ENCODE measurements at regions not wholly inside any gene's neighbourhood (a gene's known extent, or its start where the extent isn't known, plus 50 kb on each side); places are given as distances from the start of the nearest gene placed in this dataset.

DNA sequence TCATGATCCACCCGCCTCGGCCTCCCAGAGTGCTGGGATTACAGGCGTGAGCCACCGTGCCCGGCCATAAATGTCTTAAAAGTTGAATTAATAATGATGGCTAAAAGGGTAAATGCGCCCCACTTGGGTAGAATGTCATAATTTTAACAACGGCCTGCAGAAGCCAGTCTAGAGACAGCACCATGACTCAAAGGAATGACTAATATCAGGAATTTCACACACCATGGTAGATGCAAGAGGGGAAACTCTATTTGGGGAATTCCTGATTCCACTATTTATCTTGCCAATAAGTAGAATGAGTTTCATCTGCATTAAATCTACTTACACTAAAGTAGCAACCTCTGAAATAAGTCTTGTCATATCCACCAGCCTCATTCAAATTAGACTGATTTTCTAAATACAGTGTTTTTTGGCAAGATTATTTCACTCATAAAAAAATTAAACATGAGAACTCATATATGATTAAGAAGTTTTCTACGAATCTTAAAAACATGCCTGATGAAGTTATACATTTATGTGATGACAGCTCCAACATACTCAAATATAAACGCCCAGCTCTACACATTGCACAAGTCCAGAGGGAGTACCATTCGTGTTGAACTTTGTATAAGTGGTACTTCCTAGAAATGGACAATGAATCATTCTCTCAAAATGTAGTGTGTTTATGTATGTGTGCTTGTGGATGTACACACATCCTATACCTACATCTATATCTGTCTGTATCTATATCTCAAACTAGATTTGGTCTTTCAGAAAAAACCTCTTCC lies 309.7 kb downstream of the IRS1 start:
- DNase-seq (ENCODE audit: low spot score) = no peak
- H3K4me1 ChIP-seq (ENCODE audit: control insufficient read depth in 4 of 4, insufficient read depth in 4 of 4, low read length in 3 of 4) = no peaks in the 10 kb centered on the region
- TF ChIP-seq, protein P1, sequence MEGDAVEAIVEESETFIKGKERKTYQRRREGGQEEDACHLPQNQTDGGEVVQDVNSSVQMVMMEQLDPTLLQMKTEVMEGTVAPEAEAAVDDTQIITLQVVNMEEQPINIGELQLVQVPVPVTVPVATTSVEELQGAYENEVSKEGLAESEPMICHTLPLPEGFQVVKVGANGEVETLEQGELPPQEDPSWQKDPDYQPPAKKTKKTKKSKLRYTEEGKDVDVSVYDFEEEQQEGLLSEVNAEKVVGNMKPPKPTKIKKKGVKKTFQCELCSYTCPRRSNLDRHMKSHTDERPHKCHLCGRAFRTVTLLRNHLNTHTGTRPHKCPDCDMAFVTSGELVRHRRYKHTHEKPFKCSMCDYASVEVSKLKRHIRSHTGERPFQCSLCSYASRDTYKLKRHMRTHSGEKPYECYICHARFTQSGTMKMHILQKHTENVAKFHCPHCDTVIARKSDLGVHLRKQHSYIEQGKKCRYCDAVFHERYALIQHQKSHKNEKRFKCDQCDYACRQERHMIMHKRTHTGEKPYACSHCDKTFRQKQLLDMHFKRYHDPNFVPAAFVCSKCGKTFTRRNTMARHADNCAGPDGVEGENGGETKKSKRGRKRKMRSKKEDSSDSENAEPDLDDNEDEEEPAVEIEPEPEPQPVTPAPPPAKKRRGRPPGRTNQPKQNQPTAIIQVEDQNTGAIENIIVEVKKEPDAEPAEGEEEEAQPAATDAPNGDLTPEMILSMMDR (IDR thresholded peaks at IDR 0.05; ENCODE audit: low read depth, low read length, missing input control) = no peak
- TF ChIP-seq, protein P2, sequence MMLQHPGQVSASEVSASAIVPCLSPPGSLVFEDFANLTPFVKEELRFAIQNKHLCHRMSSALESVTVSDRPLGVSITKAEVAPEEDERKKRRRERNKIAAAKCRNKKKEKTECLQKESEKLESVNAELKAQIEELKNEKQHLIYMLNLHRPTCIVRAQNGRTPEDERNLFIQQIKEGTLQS (IDR thresholded peaks at IDR 0.05) = no peak
- TF ChIP-seq FOXA1 (IDR thresholded peaks at IDR 0.05) = no peak
- no peak for TF ChIP-seq JUND (IDR thresholded peaks at IDR 0.05)
- TF ChIP-seq FOXA2 (IDR thresholded peaks at IDR 0.05) = no peak
- TF ChIP-seq, protein P3, sequence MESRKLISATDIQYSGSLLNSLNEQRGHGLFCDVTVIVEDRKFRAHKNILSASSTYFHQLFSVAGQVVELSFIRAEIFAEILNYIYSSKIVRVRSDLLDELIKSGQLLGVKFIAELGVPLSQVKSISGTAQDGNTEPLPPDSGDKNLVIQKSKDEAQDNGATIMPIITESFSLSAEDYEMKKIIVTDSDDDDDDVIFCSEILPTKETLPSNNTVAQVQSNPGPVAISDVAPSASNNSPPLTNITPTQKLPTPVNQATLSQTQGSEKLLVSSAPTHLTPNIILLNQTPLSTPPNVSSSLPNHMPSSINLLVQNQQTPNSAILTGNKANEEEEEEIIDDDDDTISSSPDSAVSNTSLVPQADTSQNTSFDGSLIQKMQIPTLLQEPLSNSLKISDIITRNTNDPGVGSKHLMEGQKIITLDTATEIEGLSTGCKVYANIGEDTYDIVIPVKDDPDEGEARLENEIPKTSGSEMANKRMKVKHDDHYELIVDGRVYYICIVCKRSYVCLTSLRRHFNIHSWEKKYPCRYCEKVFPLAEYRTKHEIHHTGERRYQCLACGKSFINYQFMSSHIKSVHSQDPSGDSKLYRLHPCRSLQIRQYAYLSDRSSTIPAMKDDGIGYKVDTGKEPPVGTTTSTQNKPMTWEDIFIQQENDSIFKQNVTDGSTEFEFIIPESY (IDR thresholded peaks at IDR 0.05) = no peak
- no peak for TF ChIP-seq SP1 (IDR thresholded peaks at IDR 0.05)
- no peak for TF ChIP-seq GABPA (IDR thresholded peaks at IDR 0.05 in 1 of 2, conservative IDR thresholded peaks at IDR 0.05 in 1 of 2)
- TF ChIP-seq HNF4G (IDR thresholded peaks at IDR 0.05) = no peak
- TF ChIP-seq, protein P4, sequence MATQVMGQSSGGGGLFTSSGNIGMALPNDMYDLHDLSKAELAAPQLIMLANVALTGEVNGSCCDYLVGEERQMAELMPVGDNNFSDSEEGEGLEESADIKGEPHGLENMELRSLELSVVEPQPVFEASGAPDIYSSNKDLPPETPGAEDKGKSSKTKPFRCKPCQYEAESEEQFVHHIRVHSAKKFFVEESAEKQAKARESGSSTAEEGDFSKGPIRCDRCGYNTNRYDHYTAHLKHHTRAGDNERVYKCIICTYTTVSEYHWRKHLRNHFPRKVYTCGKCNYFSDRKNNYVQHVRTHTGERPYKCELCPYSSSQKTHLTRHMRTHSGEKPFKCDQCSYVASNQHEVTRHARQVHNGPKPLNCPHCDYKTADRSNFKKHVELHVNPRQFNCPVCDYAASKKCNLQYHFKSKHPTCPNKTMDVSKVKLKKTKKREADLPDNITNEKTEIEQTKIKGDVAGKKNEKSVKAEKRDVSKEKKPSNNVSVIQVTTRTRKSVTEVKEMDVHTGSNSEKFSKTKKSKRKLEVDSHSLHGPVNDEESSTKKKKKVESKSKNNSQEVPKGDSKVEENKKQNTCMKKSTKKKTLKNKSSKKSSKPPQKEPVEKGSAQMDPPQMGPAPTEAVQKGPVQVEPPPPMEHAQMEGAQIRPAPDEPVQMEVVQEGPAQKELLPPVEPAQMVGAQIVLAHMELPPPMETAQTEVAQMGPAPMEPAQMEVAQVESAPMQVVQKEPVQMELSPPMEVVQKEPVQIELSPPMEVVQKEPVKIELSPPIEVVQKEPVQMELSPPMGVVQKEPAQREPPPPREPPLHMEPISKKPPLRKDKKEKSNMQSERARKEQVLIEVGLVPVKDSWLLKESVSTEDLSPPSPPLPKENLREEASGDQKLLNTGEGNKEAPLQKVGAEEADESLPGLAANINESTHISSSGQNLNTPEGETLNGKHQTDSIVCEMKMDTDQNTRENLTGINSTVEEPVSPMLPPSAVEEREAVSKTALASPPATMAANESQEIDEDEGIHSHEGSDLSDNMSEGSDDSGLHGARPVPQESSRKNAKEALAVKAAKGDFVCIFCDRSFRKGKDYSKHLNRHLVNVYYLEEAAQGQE (IDR thresholded peaks at IDR 0.05) = no peak
- H3K36me3 ChIP-seq (ENCODE audit: control insufficient read depth in 4 of 4, insufficient read depth in 3 of 4, low read depth in 1 of 4, low read length in 3 of 4) = no peaks in the 10 kb centered on the region
- no peak overlapping the region for H3K9ac ChIP-seq (ENCODE audit: low read depth in 1 of 2, low read length in 2 of 2)
- H3K27me3 ChIP-seq (ENCODE audit: control insufficient read depth in 4 of 4, insufficient read depth in 4 of 4, low read length in 3 of 4) = no peaks in the 10 kb centered on the region
- 89% methylated on average over 10 of the region's 10 CpGs for WGBS
- H3K27ac ChIP-seq (ENCODE audit: low read depth in 1 of 2, low read length in 2 of 2) = no peak overlapping the region
- H3K9me3 ChIP-seq (ENCODE audit: control insufficient read depth in 4 of 4, low read length in 3 of 4) = no peaks in the 10 kb centered on the region
- no peak overlapping the region for H3K4me3 ChIP-seq (ENCODE audit: low read depth in 1 of 3, low read length in 3 of 3)

DNA sequence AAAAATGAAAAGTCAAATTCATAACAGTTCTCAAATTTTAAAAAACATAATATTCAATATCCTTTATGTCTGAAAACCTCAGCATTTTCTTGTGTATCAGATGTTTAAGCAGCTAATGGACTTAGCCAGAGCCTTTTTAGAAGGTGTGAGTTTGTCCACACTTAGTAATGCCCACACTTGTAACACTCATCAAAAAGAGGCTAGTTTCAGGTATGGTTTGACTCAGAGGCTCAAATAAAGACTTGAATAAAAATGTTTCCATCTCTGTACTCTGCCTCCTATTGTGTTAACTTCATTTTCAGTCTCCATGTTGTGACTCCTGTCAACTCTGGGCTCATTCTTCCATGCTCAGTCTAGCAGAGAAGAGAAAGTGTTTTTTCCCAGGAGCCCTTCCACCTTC lies 311.6 kb downstream of the IRS1 start:
- H3K4me1 ChIP-seq (ENCODE audit: control insufficient read depth in 4 of 4, insufficient read depth in 4 of 4, low read length in 3 of 4) = no peaks in the 10 kb centered on the region
- no peak overlapping the region for H3K9ac ChIP-seq (ENCODE audit: low read depth in 1 of 2, low read length in 2 of 2)
- H3K27me3 ChIP-seq (ENCODE audit: control insufficient read depth in 4 of 4, insufficient read depth in 4 of 4, low read length in 3 of 4) = no peaks in the 10 kb centered on the region
- H3K9me3 ChIP-seq (ENCODE audit: control insufficient read depth in 4 of 4, low read length in 3 of 4) = no peaks in the 10 kb centered on the region
- no peak for DNase-seq (ENCODE audit: low spot score)
- no peaks in the 10 kb centered on the region for H3K36me3 ChIP-seq (ENCODE audit: control insufficient read depth in 4 of 4, insufficient read depth in 3 of 4, low read depth in 1 of 4, low read length in 3 of 4)
- H3K27ac ChIP-seq (ENCODE audit: low read depth in 1 of 2, low read length in 2 of 2) = no peak overlapping the region
- no peak overlapping the region for H3K4me3 ChIP-seq (ENCODE audit: low read depth in 1 of 3, low read length in 3 of 3)
- TF ChIP-seq, protein P5, sequence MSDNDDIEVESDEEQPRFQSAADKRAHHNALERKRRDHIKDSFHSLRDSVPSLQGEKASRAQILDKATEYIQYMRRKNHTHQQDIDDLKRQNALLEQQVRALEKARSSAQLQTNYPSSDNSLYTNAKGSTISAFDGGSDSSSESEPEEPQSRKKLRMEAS (IDR thresholded peaks at IDR 0.05) = no peak
- TF ChIP-seq JUND (IDR thresholded peaks at IDR 0.05) = no peak
- TF ChIP-seq, protein P3 (IDR thresholded peaks at IDR 0.05) = no peak
- TF ChIP-seq, protein P2 (IDR thresholded peaks at IDR 0.05) = no peak
- no peak for TF ChIP-seq NR2F2 (IDR thresholded peaks at IDR 0.05)
- TF ChIP-seq, protein P1 (IDR thresholded peaks at IDR 0.05; ENCODE audit: low read depth, low read length, missing input control) = no peak
- no peak for TF ChIP-seq YY1 (IDR thresholded peaks at IDR 0.05)
- TF ChIP-seq HNF4A (conservative IDR thresholded peaks at IDR 0.05) = no peak
- no peak for TF ChIP-seq TAF1 (conservative IDR thresholded peaks at IDR 0.05)
- no peak for TF ChIP-seq FOXA2 (IDR thresholded peaks at IDR 0.05)
- no peak for TF ChIP-seq FOXA1 (IDR thresholded peaks at IDR 0.05)
- TF ChIP-seq SP1 (IDR thresholded peaks at IDR 0.05) = no peak

Data from liver (tissue), 8 donors.